Suprapubic skin (tissue), 4 donors: ENCODE measurements at regions not wholly inside any gene's neighbourhood (a gene's known extent, or its start where the extent isn't known, plus 50 kb on each side); places are given as distances from the start of the nearest gene placed in this dataset.
A peak's percentile ranks its signal among the peaks of the same experiment; 100 is the strongest.

ENCODE experiments used
- DNase-seq, 2 donors: peaks; one replicate each; pipeline ENCODE4 v3.0.0-alpha.2; 2019; ENCODE audit warnings: low spot score in 2 of 2
- H3K27ac ChIP-seq: fragments of 200-600 bp; sonication (generic); one replicate; pipeline ENCODE4 v1.5.1; 2019
- H3K27me3 ChIP-seq: fragments of 200-600 bp; sonication (generic); one replicate; pipeline ENCODE4 v1.5.1; 2019
- H3K36me3 ChIP-seq: fragments of 200-600 bp; sonication (generic); one replicate; pipeline ENCODE4 v1.5.1; 2019
- H3K4me1 ChIP-seq: fragments of 200-600 bp; sonication (generic); one replicate; pipeline ENCODE4 v1.5.1; 2019
- H3K4me3 ChIP-seq: fragments of 200-600 bp; sonication (generic); one replicate; pipeline ENCODE4 v1.5.1; 2019; ENCODE audit warnings: mild to moderate bottlenecking
- H3K9me3 ChIP-seq: fragments of 200-600 bp; sonication (generic); one replicate; pipeline ENCODE4 v1.5.1; 2019
- CTCF ChIP-seq, 2 donors: fragments of 200-600 bp in 1 of 2; fragments of 450-650 bp in 1 of 2; sonication (generic) in 1 of 2; IDR thresholded peaks; one replicate each; pipeline ENCODE4 v1.5.1; 2016 to 2019; ENCODE audit warnings: antibody characterized with exemption in 2 of 2, mild to moderate bottlenecking in 1 of 2, moderate library complexity in 1 of 2
- EP300 ChIP-seq: sonication (generic); formaldehyde crosslinking; IDR thresholded peaks from one replicate; pipeline ENCODE4 v1.6.1; 2017; ENCODE audit warnings: antibody characterized with exemption
- POLR2A ChIP-seq, 2 donors: fragments of 450-650 bp; IDR thresholded peaks; one replicate each; pipeline ENCODE4 v1.6.1; 2017; ENCODE audit warnings: antibody characterized with exemption in 2 of 2, mild to moderate bottlenecking in 2 of 2, moderate library complexity in 2 of 2
- POLR2AphosphoS5 ChIP-seq, 3 donors: sonication (generic); formaldehyde crosslinking; IDR thresholded peaks; one replicate each; pipeline ENCODE4 v1.6.1; 2017; ENCODE audit warnings: antibody characterized with exemption in 3 of 3
- WGBS: methylation state at CpG from one replicate; pipeline ENCODE4 v1.1.5; 2018; 5-methylcytosine and 5-hydroxymethylcytosine counted together

DNA sequence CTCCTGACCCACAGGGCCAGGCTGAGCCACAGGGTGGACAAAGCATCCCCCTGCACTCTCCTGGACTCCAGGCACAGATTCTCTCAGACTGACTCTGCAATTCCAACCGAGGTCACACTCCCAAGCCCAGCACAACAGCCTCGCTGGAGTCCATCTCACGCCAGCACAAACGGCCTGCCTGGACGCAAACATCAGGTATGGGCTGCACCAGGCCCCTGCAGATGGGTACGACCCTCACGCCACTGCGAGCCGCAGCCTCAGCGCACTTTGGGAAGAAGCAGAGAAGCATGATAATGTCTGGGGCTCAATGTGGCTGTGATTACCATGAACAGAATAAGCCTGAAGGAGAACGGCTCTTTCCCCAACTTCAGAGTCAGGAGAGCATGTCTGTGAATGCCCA, 66.4 kb upstream of the CFAP46 start:
- TF ChIP-seq POLR2A (IDR thresholded peaks at IDR 0.05) (no peak), EP300 (no peak), POLR2AphosphoS5 (IDR thresholded peaks at IDR 0.05) (no peak), CTCF (IDR thresholded peaks at IDR 0.05) (no peak)
- peaks cover 1% of the 10 kb centered on the region for H3K27me3 ChIP-seq
- peaks cover 16% of the 10 kb centered on the region for H3K4me1 ChIP-seq
- WGBS = 67% methylated on average over 3 of the region's 11 CpGs
- peak overlapping the region; percentile 32 for H3K4me3 ChIP-seq
- H3K9me3 ChIP-seq = no peaks in the 10 kb centered on the region
- no peak for DNase-seq
- H3K27ac ChIP-seq = no peak overlapping the region
- no peaks in the 10 kb centered on the region for H3K36me3 ChIP-seq

DNA sequence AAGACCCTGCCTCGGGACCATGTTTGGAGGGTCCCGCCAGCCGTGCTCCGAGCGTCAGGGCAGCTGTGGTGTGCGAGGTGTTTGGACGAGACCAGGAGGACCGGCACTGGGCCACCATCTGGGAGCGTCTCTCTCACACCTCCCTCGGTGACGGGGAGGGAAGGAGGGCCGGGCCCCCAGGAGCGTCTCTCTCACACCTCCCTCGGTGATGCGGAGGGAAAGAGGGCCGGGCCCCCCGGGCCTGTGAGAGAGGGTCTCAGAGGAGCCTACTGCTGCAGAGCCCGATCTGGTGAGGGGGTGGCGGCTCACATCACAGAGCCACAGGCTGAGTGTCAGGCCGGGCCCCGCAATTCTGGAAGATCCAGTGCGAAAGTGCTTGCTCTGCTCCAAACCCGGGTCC, 65.8 kb upstream of the CFAP46 start:
- H3K27ac ChIP-seq = no peak overlapping the region
- H3K4me3 ChIP-seq = no peak overlapping the region
- no peak for DNase-seq
- H3K27me3 ChIP-seq = no peaks in the 10 kb centered on the region
- no peaks in the 10 kb centered on the region for H3K36me3 ChIP-seq
- peaks cover 16% of the 10 kb centered on the region for H3K4me1 ChIP-seq
- WGBS = 88% methylated on average over 14 of the region's 23 CpGs
- no peaks in the 10 kb centered on the region for H3K9me3 ChIP-seq
- no peak for TF ChIP-seq POLR2AphosphoS5 (IDR thresholded peaks at IDR 0.05)
- no peak for TF ChIP-seq CTCF (IDR thresholded peaks at IDR 0.05)
- no peak for TF ChIP-seq EP300
- TF ChIP-seq POLR2A (IDR thresholded peaks at IDR 0.05) = no peak

DNA sequence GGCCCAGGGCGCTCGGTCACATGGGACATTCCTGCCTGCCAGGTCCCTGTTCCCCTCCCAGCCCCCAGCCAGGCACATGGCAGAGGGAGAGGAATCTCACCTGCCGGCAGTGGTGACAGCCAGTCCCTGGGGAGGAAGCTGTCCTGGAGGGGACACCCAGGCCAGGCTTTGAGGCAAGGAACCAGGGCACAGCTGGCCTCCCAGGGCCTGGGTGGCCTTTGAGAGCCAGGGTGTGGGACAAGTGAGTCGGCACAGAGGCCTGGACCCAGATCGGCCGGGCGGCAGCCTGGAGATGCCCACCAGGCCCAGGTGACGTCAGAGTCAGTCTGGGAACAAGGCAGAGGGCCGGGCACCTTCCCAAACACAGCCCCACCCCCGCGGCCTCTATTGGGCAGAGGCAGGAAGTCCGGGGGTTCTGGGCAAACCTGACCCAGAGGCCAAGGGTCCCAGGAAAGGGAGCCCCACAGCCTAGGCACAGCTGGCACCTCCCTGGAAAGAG, 65.0 kb upstream of the CFAP46 start:
- peaks cover under 1% of the 10 kb centered on the region for H3K27me3 ChIP-seq
- H3K4me3 ChIP-seq = no peak overlapping the region
- no peaks in the 10 kb centered on the region for H3K9me3 ChIP-seq
- no peak for DNase-seq
- TF ChIP-seq POLR2A (IDR thresholded peaks at IDR 0.05) = no peak
- no peak for TF ChIP-seq POLR2AphosphoS5 (IDR thresholded peaks at IDR 0.05)
- TF ChIP-seq EP300 = no peak
- TF ChIP-seq CTCF (IDR thresholded peaks at IDR 0.05) = no peak
- H3K36me3 ChIP-seq = no peaks in the 10 kb centered on the region
- H3K27ac ChIP-seq = no peak overlapping the region
- 100% methylated on average over 3 of the region's 12 CpGs for WGBS
- peaks cover 16% of the 10 kb centered on the region for H3K4me1 ChIP-seq

DNA sequence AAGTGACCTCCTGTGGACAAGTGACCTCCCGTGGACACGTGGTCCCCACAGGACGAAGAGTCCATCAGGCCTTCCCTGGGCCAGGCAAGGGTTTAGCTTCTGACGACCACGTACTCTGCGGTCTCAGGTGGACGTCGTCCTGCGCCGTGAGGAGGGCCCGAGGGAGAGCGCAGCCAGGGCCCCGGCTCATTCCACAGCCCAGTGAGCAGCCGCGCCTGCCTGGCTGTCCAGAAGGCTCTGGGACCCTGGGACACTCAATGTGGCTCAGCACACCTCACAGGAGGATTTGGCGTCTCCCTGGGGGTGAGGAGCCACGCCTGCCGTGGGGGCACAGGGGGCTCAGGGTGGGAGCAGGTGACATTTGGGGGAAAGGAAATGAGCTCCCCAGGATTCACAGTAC, 64.4 kb upstream of the CFAP46 start:
- H3K4me3 ChIP-seq = no peak overlapping the region
- 88% methylated on average over 11 of the region's 18 CpGs for WGBS
- H3K4me1 ChIP-seq = peaks cover 16% of the 10 kb centered on the region
- H3K27me3 ChIP-seq = peaks cover 3% of the 10 kb centered on the region
- TF ChIP-seq POLR2A (IDR thresholded peaks at IDR 0.05) (no peak), POLR2AphosphoS5 (IDR thresholded peaks at IDR 0.05) (no peak), CTCF (IDR thresholded peaks at IDR 0.05) (no peak), EP300 (no peak)
- no peaks in the 10 kb centered on the region for H3K9me3 ChIP-seq
- no peak overlapping the region for H3K27ac ChIP-seq
- DNase-seq = no peak
- H3K36me3 ChIP-seq = no peaks in the 10 kb centered on the region

DNA sequence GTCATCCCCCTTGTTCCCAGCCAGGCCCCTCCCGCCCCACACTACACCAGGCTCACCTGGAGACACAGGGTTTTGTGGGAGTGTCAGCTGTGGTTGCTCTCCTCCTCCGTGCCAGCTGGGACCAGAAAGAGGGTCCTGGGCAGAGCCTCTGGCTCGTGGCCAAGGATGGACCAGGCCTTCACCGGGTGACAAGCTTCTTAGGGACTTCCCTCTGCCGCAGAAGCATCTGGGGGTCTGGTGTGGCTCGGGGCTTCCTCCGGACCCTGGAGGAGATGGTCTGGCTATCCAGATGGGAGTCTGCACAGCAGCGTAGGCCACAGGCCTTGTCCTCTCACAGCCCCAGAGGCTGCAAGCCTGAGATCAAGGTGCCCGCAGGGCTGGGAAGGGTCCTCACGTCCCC, 63.8 kb upstream of the CFAP46 start:
- Histone ChIP-seq H3K9me3 (no peaks in the 10 kb centered on the region), H3K27ac (no peak overlapping the region), H3K27me3 (peaks cover 3% of the 10 kb centered on the region), H3K4me3 (no peak overlapping the region), H3K4me1 (peaks cover 16% of the 10 kb centered on the region), H3K36me3 (no peaks in the 10 kb centered on the region)
- TF ChIP-seq POLR2A (IDR thresholded peaks at IDR 0.05) = no peak
- no peak for TF ChIP-seq POLR2AphosphoS5 (IDR thresholded peaks at IDR 0.05)
- TF ChIP-seq EP300 = no peak
- no peak for TF ChIP-seq CTCF (IDR thresholded peaks at IDR 0.05)
- DNase-seq = no peak
- 100% methylated on average over 1 of the region's 10 CpGs for WGBS
